BJ (cell line): ENCODE measurements at regions not wholly inside any gene's neighbourhood (a gene's known extent, or its start where the extent isn't known, plus 50 kb on each side); places are given as distances from the start of the nearest gene placed in this dataset.

Source experiments
- CTCF ChIA-PET: fragments of 350-600 bp; formaldehyde crosslinking; extraction: SDS; loops from one replicate; lab custom pipeline; 2021; ENCODE audit warnings: antibody characterized with exemption, inconsistent platforms; lab: Yijun Ruan, JAX
- POLR2A ChIA-PET: fragments of 300-600 bp; sonication (Branson Sonifier 250); formaldehyde crosslinking; extraction: SDS; loops from one replicate; lab custom pipeline; 2021; ENCODE audit warnings: antibody characterized with exemption; lab: Charles Lee
- DNase-seq: peaks from one replicate; pipeline ENCODE4 v3.0.0-alpha.2; 2011; ENCODE audit warnings: low read depth
- H3K27me3 ChIP-seq: 2 replicates; pipeline ENCODE4 v1.6.0; 2011; ENCODE audit warnings: low read length; ENCODE audit not compliant: control insufficient read depth, insufficient read depth
- H3K36me3 ChIP-seq: 2 replicates; pipeline ENCODE4 v1.5.1; 2011; ENCODE audit warnings: low read length; ENCODE audit not compliant: control insufficient read depth, insufficient read depth
- H3K4me3 ChIP-seq: 2 replicates; pipeline ENCODE4 v1.5.1; 2011; ENCODE audit warnings: low read depth, mild to moderate bottlenecking, control low read depth, low read length
- TF ChIP-seq, protein P1 (sequence below): IDR thresholded peaks from 2 replicates; pipeline ENCODE4 v1.5.1; 2011; ENCODE audit warnings: low read depth, mild to moderate bottlenecking, control low read depth, inconsistent platforms, low read length, moderate library complexity; ENCODE audit not compliant: insufficient read depth

DNA sequence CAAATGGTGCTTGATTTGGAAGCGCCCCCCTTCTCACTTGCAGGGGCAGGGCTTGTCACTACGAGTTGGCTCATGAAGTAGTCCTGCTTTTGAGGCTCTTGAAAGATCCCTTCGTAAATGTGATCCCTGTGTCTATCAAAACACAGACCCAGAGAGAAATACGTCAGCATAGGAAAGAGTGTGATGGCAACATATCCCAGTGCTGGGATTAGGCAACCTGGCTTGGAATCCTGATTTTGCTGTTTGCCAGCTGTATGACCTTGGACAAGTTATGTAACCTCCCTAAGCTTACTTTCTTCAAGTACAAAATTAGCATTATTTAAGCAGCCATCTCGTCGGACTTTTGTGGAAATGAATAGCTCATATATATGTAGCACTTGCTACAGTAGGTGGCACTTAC, 228.4 kb downstream of the ATG4C start:
- POLR2A ChIA-PET: no interaction called here
- CTCF ChIA-PET: no interaction called here
- Histone ChIP-seq H3K36me3 (no peaks in the 10 kb centered on the region), H3K27me3 (no peaks in the 10 kb centered on the region), H3K4me3 (no peak overlapping the region)
- TF ChIP-seq, protein P1, sequence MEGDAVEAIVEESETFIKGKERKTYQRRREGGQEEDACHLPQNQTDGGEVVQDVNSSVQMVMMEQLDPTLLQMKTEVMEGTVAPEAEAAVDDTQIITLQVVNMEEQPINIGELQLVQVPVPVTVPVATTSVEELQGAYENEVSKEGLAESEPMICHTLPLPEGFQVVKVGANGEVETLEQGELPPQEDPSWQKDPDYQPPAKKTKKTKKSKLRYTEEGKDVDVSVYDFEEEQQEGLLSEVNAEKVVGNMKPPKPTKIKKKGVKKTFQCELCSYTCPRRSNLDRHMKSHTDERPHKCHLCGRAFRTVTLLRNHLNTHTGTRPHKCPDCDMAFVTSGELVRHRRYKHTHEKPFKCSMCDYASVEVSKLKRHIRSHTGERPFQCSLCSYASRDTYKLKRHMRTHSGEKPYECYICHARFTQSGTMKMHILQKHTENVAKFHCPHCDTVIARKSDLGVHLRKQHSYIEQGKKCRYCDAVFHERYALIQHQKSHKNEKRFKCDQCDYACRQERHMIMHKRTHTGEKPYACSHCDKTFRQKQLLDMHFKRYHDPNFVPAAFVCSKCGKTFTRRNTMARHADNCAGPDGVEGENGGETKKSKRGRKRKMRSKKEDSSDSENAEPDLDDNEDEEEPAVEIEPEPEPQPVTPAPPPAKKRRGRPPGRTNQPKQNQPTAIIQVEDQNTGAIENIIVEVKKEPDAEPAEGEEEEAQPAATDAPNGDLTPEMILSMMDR: no peak
- no peak for DNase-seq

DNA sequence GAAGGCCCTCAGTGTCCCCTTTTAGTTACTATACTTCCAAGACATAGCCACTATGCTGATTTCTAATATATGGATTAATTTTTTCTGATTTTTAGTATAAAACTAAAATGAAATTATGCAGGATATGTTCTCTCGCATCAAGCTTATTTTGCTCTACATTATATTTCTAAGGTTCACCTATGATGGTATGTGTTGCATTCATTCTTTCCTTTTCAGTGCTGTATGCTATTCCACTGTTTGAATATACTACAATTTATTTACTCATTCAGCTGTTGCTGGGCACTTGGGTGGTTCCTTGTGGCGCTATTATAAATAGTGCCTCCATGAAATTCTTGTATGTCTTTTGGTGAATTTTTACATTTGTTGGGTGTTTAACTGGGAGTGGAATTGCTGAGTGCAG, 230.3 kb downstream of the ATG4C start:
- no peak for DNase-seq
- CTCF ChIA-PET: no interaction called here
- POLR2A ChIA-PET: no interaction called here
- Histone ChIP-seq H3K4me3 (no peak overlapping the region), H3K27me3 (no peaks in the 10 kb centered on the region), H3K36me3 (no peaks in the 10 kb centered on the region)
- TF ChIP-seq, protein P1: no peak

DNA sequence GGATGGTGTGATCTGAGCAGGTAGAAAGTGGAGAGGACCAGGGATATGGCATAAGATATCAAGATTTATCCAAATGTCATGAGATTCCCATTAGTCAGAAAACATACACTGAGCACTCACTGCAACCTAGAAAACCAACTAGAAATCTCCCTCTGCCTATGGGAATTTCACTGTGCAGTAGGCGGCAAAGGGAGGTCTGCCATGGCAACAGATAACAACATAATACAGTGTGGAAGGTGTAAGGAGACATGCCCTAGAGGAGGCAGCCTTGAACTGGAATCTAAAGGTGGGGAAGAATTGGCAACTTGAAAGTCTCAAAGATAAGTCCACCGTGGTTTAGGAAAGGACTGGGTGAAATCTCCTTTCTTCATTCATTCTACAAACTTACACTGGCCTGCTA, 238.4 kb downstream of the ATG4C start:
- ChIA-PET CTCF (no interaction called here), POLR2A (no interaction called here)
- Histone ChIP-seq H3K36me3 (no peaks in the 10 kb centered on the region), H3K4me3 (no peak overlapping the region), H3K27me3 (no peaks in the 10 kb centered on the region)
- DNase-seq: no peak
- TF ChIP-seq, protein P1: no peak

DNA sequence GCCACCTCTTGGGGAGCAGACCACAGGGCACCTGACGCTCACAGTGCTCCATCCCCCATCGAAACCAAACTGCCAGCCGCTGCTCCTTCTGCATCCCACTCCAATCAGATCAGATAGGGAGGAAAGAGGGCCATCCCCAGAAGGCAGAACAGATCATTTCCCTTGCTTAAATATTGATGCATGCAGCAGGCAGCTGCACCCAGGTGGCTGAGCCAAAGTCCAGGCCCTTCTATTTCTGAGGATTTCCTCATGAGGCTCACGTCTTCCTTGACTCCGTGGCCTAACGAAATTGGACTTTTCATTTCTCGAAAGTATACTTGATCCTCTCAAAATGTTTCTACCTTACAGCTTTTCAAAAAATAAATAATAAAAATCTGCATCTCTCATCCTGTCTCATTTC, 239.2 kb downstream of the ATG4C start:
- CTCF ChIA-PET: no interaction called here
- TF ChIP-seq, protein P1: no peak
- no peak for DNase-seq
- POLR2A ChIA-PET: no interaction called here
- Histone ChIP-seq H3K36me3 (no peaks in the 10 kb centered on the region), H3K27me3 (no peaks in the 10 kb centered on the region), H3K4me3 (no peak overlapping the region)

DNA sequence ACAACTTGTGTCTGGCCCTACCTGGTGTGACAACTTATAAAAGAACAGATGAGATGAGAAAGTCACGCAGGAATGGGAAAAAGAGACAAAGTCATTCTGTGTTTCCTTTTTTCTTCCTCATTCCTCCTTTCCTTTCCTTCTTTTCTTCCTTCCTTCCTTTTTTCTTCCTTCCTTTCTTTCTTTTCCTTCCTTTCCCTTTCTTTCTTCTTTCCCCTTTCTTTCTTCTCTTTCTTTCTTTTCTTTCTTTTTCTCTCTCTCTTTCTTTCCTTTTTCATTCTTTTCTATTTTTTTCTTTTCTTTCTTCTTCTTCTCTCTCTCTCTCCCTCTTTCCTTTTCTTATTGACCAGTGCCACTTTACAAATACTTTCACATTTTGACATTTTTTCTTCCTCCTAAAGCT, 239.7 kb downstream of the ATG4C start:
- TF ChIP-seq, protein P1: no peak
- Histone ChIP-seq H3K4me3 (no peak overlapping the region), H3K36me3 (no peaks in the 10 kb centered on the region), H3K27me3 (no peaks in the 10 kb centered on the region)
- no peak for DNase-seq
- ChIA-PET CTCF (no interaction called here), POLR2A (no interaction called here)
